K562 (cell line): ENCODE measurements at regions not wholly inside any gene's neighbourhood (a gene's known extent, or its start where the extent isn't known, plus 50 kb on each side); places are given as distances from the start of the nearest gene placed in this dataset.

Experiments
- CLOCK ChIP-seq: fragments of 250-450 bp; sonication (Bioruptor Pico); IDR thresholded peaks from 2 replicates; pipeline ENCODE4 v1.4.0; 2020; ENCODE audit warnings: mild to moderate bottlenecking, moderate library complexity, borderline replicate concordance
- CREBBP ChIP-seq: IDR thresholded peaks from one replicate; pipeline ENCODE4 v1.6.1; 2012; ENCODE audit warnings: low read depth, mild to moderate bottlenecking, control low read depth, inconsistent platforms, low read length
- KAT8 ChIP-seq: fragments of 450-650 bp; IDR thresholded peaks from 2 replicates; pipeline ENCODE4 v1.6.1; 2016; ENCODE audit warnings: low read depth, mild to moderate bottlenecking
- L3MBTL2 ChIP-seq: fragments of 450-650 bp; IDR thresholded peaks from 2 replicates; pipeline ENCODE4 v1.6.1; 2016; ENCODE audit warnings: mild to moderate bottlenecking, moderate library complexity
- MAX ChIP-seq: sonication (generic); formaldehyde crosslinking; IDR thresholded peaks from 2 replicates; pipeline ENCODE4 v1.9.0; 2022; ENCODE audit warnings: mild to moderate bottlenecking, missing genetic modification reagents
- MBD1 ChIP-seq: fragments of 250-450 bp; sonication (Bioruptor Pico); IDR thresholded peaks from 2 replicates; pipeline ENCODE4 v1.8.0; 2022; ENCODE audit warnings: inconsistent platforms
- MNT ChIP-seq, 2 experiments: fragments of 450-650 bp; conservative IDR thresholded peaks; 2 replicates each; pipeline ENCODE4 v1.6.1; 2017; ENCODE audit warnings: mild to moderate bottlenecking in 2 of 2, moderate library complexity in 2 of 2
- MYBL2 ChIP-seq, 2 experiments: fragments of 450-650 bp in 1 of 2; sonication (generic) in 1 of 2; formaldehyde crosslinking in 1 of 2; IDR thresholded peaks; 2 replicates each; pipeline versions ENCODE4 v1.6.1 to v1.8.1; 2017 to 2022; ENCODE audit warnings: borderline replicate concordance in 1 of 2, inconsistent platforms in 1 of 2, low read depth in 1 of 2, mild to moderate bottlenecking in 1 of 2, missing genetic modification reagents in 1 of 2, moderate library complexity in 1 of 2
- PHTF2 ChIP-seq: fragments of 250-450 bp; sonication (Bioruptor Pico); IDR thresholded peaks from 2 replicates; pipeline ENCODE4 v1.5.0; 2021; ENCODE audit warnings: mild to moderate bottlenecking
- RBM34 ChIP-seq: fragments of 200-400 bp; formaldehyde crosslinking; IDR thresholded peaks from 2 replicates; pipeline ENCODE4 v1.6.1; 2018; ENCODE audit warnings: low read length, borderline replicate concordance; ENCODE audit not compliant: insufficient read depth
- SIN3A ChIP-seq, 2 experiments: fragments of 150-350 bp in 1 of 2; IDR thresholded peaks; 2 replicates each; pipeline ENCODE4 v1.6.1; 2011 to 2016; ENCODE audit warnings: borderline replicate concordance in 2 of 2, low read depth in 2 of 2, low read length in 2 of 2, mild to moderate bottlenecking in 2 of 2, moderate library complexity in 2 of 2; ENCODE audit not compliant: control insufficient read depth in 1 of 2
- TAF9B ChIP-seq: fragments of 450-650 bp; IDR thresholded peaks from 2 replicates; pipeline ENCODE4 v1.6.1; 2018; ENCODE audit warnings: mild to moderate bottlenecking; ENCODE audit not compliant: partially characterized antibody
- USF2 ChIP-seq: sonication (generic); formaldehyde crosslinking; IDR thresholded peaks from 2 replicates; pipeline ENCODE4 v1.5.0; 2020; ENCODE audit warnings: missing genetic modification reagents
- ZBTB17 ChIP-seq: fragments of 450-650 bp; formaldehyde crosslinking; IDR thresholded peaks from 2 replicates; pipeline ENCODE4 v1.4.0; 2020; ENCODE audit warnings: mild to moderate bottlenecking
- ZBTB5 ChIP-seq: fragments of 450-650 bp; IDR thresholded peaks from 2 replicates; pipeline ENCODE4 v1.6.1; 2017; ENCODE audit warnings: antibody characterized with exemption

- TF ChIP-seq MYBL2 (IDR thresholded peaks at IDR 0.05; ENCODE audit: low read depth) (no peak), MYBL2 (CRISPR knock-in tag; IDR thresholded peaks at IDR 0.05; ENCODE audit: borderline replicate concordance) (no peak), L3MBTL2 (no peak), ZBTB17 (CRISPR knock-in tag) (no peak), CREBBP (no peak), RBM34 (no peak), USF2 (no peak), MAX (no peak), TAF9B (no peak), SIN3A (IDR thresholded peaks at IDR 0.05; ENCODE audit: borderline replicate concordance in 2 of 2, control insufficient read depth in 1 of 2, low read depth in 2 of 2, low read length in 2 of 2) (no peak), MNT (conservative IDR thresholded peaks at IDR 0.05) (no peak), KAT8 (no peak), PHTF2 (CRISPR knock-in tag) (no peak), MBD1 (CRISPR knock-in tag) (no peak), ZBTB5 (no peak), CLOCK (CRISPR knock-in tag) (no peak)
These were observed 81.7 kb upstream of the HK2 start (continued) for GRCh38 chr2:74751981-74752851.
